ENCODE measurements at regions not wholly inside any gene's neighbourhood (a gene's known extent, or its start where the extent isn't known, plus 50 kb on each side); places are given as distances from the start of the nearest gene placed in this dataset.

- CTCF ChIA-PET, result interaction anchor here (0.6 to 1.1 kb wide), 2 partner anchors 24 to 292 kb away, joined by 3 to 5 read pairs; no protein-coding TSS in a partner anchor
- intact Hi-C loops (cut with micrococcal nuclease; ENCODE audit: unreplicated experiment), result loop anchor here (5.0 to 10.0 kb wide), 2 partner anchors 42 to 204 kb away; no protein-coding TSS in a partner anchor
- H3K9me3 Mint-ChIP-seq (ENCODE audit: low read depth, unreplicated experiment), result no peaks in the 10 kb centered on the region
Measured at GRCh38 chr3:5428607-5429516, 241.4 kb downstream of the EDEM1 start.

GRCh38 chr3:5429517-5429890 is 242.0 kb downstream of the EDEM1 start:
- TF ChIP-seq CTCF (IDR thresholded peaks at IDR 0.05; ENCODE audit: unreplicated experiment), result no peak
- Mint-ChIP-seq H3K27me3 (ENCODE audit: unreplicated experiment) (no peaks in the 10 kb centered on the region), H3K27ac (ENCODE audit: unreplicated experiment) (no peak overlapping the region), H3K9me3 (ENCODE audit: low read depth, unreplicated experiment) (no peaks in the 10 kb centered on the region), H3K4me1 (ENCODE audit: low read depth, unreplicated experiment) (peaks cover 9% of the 10 kb centered on the region), H3K36me3 (ENCODE audit: insufficient read depth, unreplicated experiment) (no peaks in the 10 kb centered on the region), H3K4me3 (ENCODE audit: low read depth, unreplicated experiment) (no peak overlapping the region)
- CTCF ChIA-PET, result interaction anchor here (0.6 to 1.1 kb wide), 2 partner anchors 24 to 292 kb away, joined by 3 to 5 read pairs; no protein-coding TSS in a partner anchor
- no TSS peak for BruUV-seq (replicated peaks)
- intact Hi-C loops (cut with micrococcal nuclease; ENCODE audit: unreplicated experiment), result loop anchor here (5.0 to 10.0 kb wide), 2 partner anchors 42 to 205 kb away; no protein-coding TSS in a partner anchor
- DNase-seq, result no peak

More at GRCh38 chr3:5428607-5429516, 241.4 kb downstream of the EDEM1 start:
- Mint-ChIP-seq H3K4me3 (ENCODE audit: low read depth, unreplicated experiment) (no peak overlapping the region), H3K36me3 (ENCODE audit: insufficient read depth, unreplicated experiment) (no peaks in the 10 kb centered on the region), H3K27ac (ENCODE audit: unreplicated experiment) (no peak overlapping the region), H3K4me1 (ENCODE audit: low read depth, unreplicated experiment) (peaks cover 9% of the 10 kb centered on the region), H3K27me3 (ENCODE audit: unreplicated experiment) (no peaks in the 10 kb centered on the region)
- no peak for TF ChIP-seq CTCF (IDR thresholded peaks at IDR 0.05; ENCODE audit: unreplicated experiment)
- DNase-seq, result no peak
- BruUV-seq (replicated peaks), result no TSS peak

GRCh38 chr3:5430701-5431100 is 243.2 kb downstream of the EDEM1 start:
- no TSS peak for BruUV-seq (replicated peaks)
- Mint-ChIP-seq H3K9me3 (ENCODE audit: low read depth, unreplicated experiment) (no peaks in the 10 kb centered on the region), H3K27ac (ENCODE audit: unreplicated experiment) (no peak overlapping the region)

GRCh38 chr3:5431146-5431545 is 243.6 kb downstream of the EDEM1 start:
- H3K27ac Mint-ChIP-seq (ENCODE audit: unreplicated experiment), result no peak overlapping the region
- H3K27me3 Mint-ChIP-seq (ENCODE audit: unreplicated experiment), result no peaks in the 10 kb centered on the region
- no peak for DNase-seq
- CTCF ChIA-PET, result no interaction called here
- no peaks in the 10 kb centered on the region for H3K9me3 Mint-ChIP-seq (ENCODE audit: low read depth, unreplicated experiment)
- H3K4me3 Mint-ChIP-seq (ENCODE audit: low read depth, unreplicated experiment), result no peak overlapping the region
- BruUV-seq (replicated peaks), result no TSS peak
- no peaks in the 10 kb centered on the region for H3K36me3 Mint-ChIP-seq (ENCODE audit: insufficient read depth, unreplicated experiment)
- TF ChIP-seq CTCF (IDR thresholded peaks at IDR 0.05; ENCODE audit: unreplicated experiment), result no peak
- H3K4me1 Mint-ChIP-seq (ENCODE audit: low read depth, unreplicated experiment), result peaks cover 9% of the 10 kb centered on the region
- intact Hi-C loops (cut with micrococcal nuclease; ENCODE audit: unreplicated experiment), result no loop called here

More at GRCh38 chr3:5430701-5431100, 243.2 kb downstream of the EDEM1 start:
- Mint-ChIP-seq H3K4me1 (ENCODE audit: low read depth, unreplicated experiment) (peaks cover 9% of the 10 kb centered on the region), H3K4me3 (ENCODE audit: low read depth, unreplicated experiment) (no peak overlapping the region), H3K36me3 (ENCODE audit: insufficient read depth, unreplicated experiment) (no peaks in the 10 kb centered on the region), H3K27me3 (ENCODE audit: unreplicated experiment) (no peaks in the 10 kb centered on the region)
- intact Hi-C loops (cut with micrococcal nuclease; ENCODE audit: unreplicated experiment), result no loop called here
- CTCF ChIA-PET, result no interaction called here
- TF ChIP-seq CTCF (IDR thresholded peaks at IDR 0.05; ENCODE audit: unreplicated experiment), result no peak
- no peak for DNase-seq

All from Calu3 (cell line).